ENCODE measurements at regions not wholly inside any gene's neighbourhood (a gene's known extent, or its start where the extent isn't known, plus 50 kb on each side); places are given as distances from the start of the nearest gene placed in this dataset.

DNA sequence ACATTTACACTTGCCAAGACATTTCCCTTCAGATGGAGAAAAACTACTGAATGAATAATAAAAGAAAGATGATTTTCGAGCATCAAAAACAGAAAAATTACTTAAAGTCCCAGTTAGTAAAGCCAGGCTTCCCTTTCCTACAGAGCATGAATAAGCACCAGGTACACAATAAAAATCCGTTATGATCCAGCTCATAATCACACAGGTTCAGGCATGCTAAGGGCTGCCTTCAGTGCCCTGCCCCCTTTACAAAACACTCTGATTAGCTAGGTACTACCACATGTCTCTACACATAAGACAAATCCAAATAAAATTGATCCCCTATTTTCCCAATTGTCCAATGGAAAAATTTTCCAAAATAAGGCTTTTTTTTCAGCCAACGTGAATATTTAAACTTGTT, 413.2 kb upstream of the LRATD1 start:
- TF ChIP-seq POU2F2 (IDR thresholded peaks at IDR 0.05; ENCODE audit: low read depth, low read length) (no peak), POLR2AphosphoS5 (IDR thresholded peaks at IDR 0.05; ENCODE audit: low read depth, low read length) (no peak), PAX5 (IDR thresholded peaks at IDR 0.05; ENCODE audit: insufficient read depth, low read length, severe bottlenecking) (no peak), SPI1 (IDR thresholded peaks at IDR 0.05; ENCODE audit: low read depth, low read length) (no peak), POLR2A (IDR thresholded peaks at IDR 0.05; ENCODE audit: low read depth, low read length) (no peak), TAF1 (IDR thresholded peaks at IDR 0.05; ENCODE audit: low read depth, low read length) (no peak)
- no peak for FAIRE-seq
- DNase-seq (ENCODE audit: insufficient read length, low spot score), result no peak

DNA sequence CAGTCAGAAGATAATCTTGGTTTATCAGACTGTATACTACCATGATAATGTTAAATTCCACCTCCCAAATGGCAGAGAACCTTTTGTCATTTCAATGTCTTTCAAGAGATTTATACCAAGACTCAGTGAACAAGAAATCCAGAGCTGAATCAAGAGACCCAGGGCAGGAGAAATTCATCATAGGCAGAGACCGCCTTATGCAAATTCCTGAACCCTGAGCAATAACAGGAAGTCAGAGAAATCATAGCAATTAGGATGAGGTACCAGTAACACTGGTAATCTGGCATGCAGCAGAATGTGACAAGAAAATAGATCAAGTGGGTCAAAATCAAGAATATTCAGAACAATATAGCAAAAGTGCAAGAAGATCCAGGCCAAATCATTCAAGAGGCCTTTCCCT, 412.4 kb upstream of the LRATD1 start:
- DNase-seq (ENCODE audit: insufficient read length, low spot score), result no peak
- TF ChIP-seq POLR2A (IDR thresholded peaks at IDR 0.05; ENCODE audit: low read depth, low read length), result no peak
- no peak for FAIRE-seq

DNA sequence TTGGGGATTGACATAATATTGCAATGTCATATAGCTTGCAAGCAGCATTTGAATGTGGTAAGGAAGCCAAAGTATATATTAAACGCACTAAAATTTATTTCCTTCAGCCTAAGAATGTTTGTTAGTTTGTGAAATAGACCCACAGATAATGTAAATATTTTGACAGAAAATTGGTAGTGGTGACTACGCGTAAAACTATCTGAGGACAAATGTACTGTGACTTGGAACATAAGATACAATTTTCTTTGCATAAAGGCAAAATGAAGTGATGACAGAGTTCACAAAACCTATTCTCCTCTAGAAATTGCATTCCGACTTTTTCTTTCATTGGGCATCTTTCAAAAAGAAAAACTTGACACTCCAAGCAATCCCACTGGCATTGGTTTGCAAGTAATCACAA, 411.1 kb upstream of the LRATD1 start:
- DNase-seq (ENCODE audit: insufficient read length, low spot score), result no peak
- TF ChIP-seq PAX5 (IDR thresholded peaks at IDR 0.05; ENCODE audit: insufficient read depth, low read length, severe bottlenecking) (no peak), POU2F2 (IDR thresholded peaks at IDR 0.05; ENCODE audit: low read depth, low read length) (no peak), POLR2A (IDR thresholded peaks at IDR 0.05; ENCODE audit: low read depth, low read length) (no peak), POLR2AphosphoS5 (IDR thresholded peaks at IDR 0.05; ENCODE audit: low read depth, low read length) (no peak), SPI1 (IDR thresholded peaks at IDR 0.05; ENCODE audit: low read depth, low read length) (no peak), TAF1 (IDR thresholded peaks at IDR 0.05; ENCODE audit: low read depth, low read length) (no peak)
- no peak for FAIRE-seq

DNA sequence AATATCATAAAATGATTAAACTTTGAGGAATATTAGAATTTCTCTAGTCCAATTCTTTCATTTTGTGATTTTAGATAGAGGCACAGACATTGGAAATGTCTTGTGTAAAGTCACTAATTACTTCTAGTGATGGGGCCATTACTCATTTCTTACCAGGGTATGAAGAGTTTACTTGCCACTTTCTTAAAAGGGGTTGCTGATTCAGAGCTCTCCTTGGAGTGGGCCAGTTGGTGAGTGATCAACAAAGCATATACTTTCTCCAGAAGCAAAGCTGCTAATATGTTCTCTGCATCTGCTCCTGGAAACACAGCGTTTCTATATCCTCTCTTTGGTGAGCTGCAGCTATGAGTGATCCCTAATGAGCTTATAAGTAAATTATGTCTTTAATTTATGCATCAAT, 408.9 kb upstream of the LRATD1 start:
- TF ChIP-seq POU2F2 (IDR thresholded peaks at IDR 0.05; ENCODE audit: low read depth, low read length) (no peak), POLR2A (IDR thresholded peaks at IDR 0.05; ENCODE audit: low read depth, low read length) (no peak), PAX5 (IDR thresholded peaks at IDR 0.05; ENCODE audit: insufficient read depth, low read length, severe bottlenecking) (no peak), TAF1 (IDR thresholded peaks at IDR 0.05; ENCODE audit: low read depth, low read length) (no peak)
- FAIRE-seq, result no peak
- no peak for DNase-seq (ENCODE audit: insufficient read length, low spot score)

DNA sequence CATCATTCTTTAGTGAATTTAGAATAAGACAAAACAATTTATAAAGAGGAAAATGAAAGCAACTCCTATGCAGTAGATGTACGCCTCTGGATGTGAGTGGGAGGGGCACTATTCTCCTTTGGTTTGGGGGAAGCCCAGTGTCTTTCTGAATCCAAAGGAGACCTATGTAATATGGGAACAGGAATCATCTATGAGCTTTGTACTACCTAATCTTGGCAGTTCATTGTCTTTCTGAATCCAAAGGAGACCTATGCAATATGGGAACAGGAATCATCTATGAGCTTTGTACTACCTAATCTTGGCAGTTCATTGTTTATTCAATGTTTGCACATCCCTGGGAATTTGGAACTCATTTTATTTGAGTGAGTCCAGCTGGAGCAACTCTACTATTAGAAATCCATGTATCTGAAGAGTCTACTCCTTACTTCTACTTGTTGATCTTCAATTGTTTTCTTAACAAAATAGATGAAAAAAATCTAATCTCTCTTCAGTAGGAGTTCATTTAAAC, 401.1 kb upstream of the LRATD1 start:
- TF ChIP-seq POLR2A (IDR thresholded peaks at IDR 0.05; ENCODE audit: low read depth, low read length), result no peak
- TF ChIP-seq PAX5 (IDR thresholded peaks at IDR 0.05; ENCODE audit: insufficient read depth, low read length, severe bottlenecking), result no peak
- no peak for TF ChIP-seq POU2F2 (IDR thresholded peaks at IDR 0.05; ENCODE audit: low read depth, low read length)
- no peak for TF ChIP-seq SPI1 (IDR thresholded peaks at IDR 0.05; ENCODE audit: low read depth, low read length)
- TF ChIP-seq POLR2AphosphoS5 (IDR thresholded peaks at IDR 0.05; ENCODE audit: low read depth, low read length), result no peak
- DNase-seq (ENCODE audit: insufficient read length, low spot score) (no peak), FAIRE-seq (no peak)

DNA sequence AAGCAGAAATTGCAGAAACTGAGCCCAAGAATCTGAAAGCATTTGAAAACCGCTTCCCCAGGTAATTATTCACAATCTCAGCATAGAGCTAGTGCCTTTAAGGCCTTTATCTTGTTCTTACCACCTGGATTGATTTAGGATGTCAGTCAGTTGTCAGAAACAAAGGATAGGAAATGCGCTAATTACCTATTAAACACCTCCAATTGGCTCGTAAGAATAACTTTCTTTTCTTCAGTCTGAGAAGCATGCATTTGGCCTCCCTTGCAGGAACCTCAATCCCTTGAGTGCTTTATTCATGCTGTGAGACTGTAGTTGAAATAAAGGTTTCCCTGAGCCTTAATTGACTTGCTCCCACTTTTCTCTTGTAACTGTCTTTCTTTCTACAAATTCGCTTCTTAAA, 400.3 kb upstream of the LRATD1 start:
- DNase-seq (ENCODE audit: insufficient read length, low spot score) (no peak), FAIRE-seq (no peak)
- no peak for TF ChIP-seq POLR2AphosphoS5 (IDR thresholded peaks at IDR 0.05; ENCODE audit: low read depth, low read length)
- no peak for TF ChIP-seq SPI1 (IDR thresholded peaks at IDR 0.05; ENCODE audit: low read depth, low read length)
- TF ChIP-seq POU2F2 (IDR thresholded peaks at IDR 0.05; ENCODE audit: low read depth, low read length), result no peak
- no peak for TF ChIP-seq PAX5 (IDR thresholded peaks at IDR 0.05; ENCODE audit: insufficient read depth, low read length, severe bottlenecking)
- no peak for TF ChIP-seq TAF1 (IDR thresholded peaks at IDR 0.05; ENCODE audit: low read depth, low read length)
- TF ChIP-seq POLR2A (IDR thresholded peaks at IDR 0.05; ENCODE audit: low read depth, low read length), result no peak

DNA sequence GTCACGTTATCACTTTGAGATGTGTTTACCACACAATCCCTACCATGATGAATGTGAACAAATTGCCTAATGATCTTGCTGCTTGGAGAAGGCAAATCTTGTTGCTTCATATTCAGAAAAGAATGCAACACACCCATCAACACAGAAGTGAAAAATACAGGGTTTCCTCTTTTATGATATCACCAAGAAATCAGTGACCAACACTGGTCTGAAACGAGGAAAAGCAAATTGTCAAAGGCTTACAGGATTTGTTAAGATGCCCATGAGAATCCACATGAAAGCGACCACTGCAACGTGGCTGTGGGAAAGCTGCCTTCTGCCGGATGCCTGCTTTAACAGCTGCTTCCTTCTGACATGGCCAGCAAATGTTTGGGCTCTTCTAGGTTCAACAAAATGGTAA, 397.6 kb upstream of the LRATD1 start:
- no peak for DNase-seq (ENCODE audit: insufficient read length, low spot score)
- TF ChIP-seq TAF1 (IDR thresholded peaks at IDR 0.05; ENCODE audit: low read depth, low read length) (no peak), POU2F2 (IDR thresholded peaks at IDR 0.05; ENCODE audit: low read depth, low read length) (no peak), PAX5 (IDR thresholded peaks at IDR 0.05; ENCODE audit: insufficient read depth, low read length, severe bottlenecking) (no peak), SPI1 (IDR thresholded peaks at IDR 0.05; ENCODE audit: low read depth, low read length) (no peak), POLR2A (IDR thresholded peaks at IDR 0.05; ENCODE audit: low read depth, low read length) (no peak), POLR2AphosphoS5 (IDR thresholded peaks at IDR 0.05; ENCODE audit: low read depth, low read length) (no peak)
- no peak for FAIRE-seq

DNA sequence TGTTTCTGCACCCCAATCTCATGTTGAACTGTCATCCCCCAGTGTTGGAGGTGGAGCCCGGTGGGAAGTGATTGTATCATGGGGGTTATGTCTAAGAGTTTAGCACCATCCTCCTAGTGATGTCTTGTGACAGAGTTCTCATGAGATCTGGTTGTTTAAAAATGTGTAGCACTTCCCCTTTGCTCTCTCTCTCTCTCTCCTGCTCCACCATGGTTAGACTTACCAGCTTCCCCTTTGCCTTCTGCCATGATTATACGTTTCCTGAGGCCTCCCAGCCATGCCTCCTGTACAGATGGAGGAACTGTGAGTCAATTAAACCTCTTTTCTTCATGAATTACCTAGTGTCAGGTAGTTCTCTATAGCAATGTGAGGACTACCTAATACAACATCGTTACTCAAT, 396.9 kb upstream of the LRATD1 start:
- DNase-seq (ENCODE audit: insufficient read length, low spot score), result no peak
- TF ChIP-seq POLR2A (IDR thresholded peaks at IDR 0.05; ENCODE audit: low read depth, low read length) (no peak), PAX5 (IDR thresholded peaks at IDR 0.05; ENCODE audit: insufficient read depth, low read length, severe bottlenecking) (no peak), SPI1 (IDR thresholded peaks at IDR 0.05; ENCODE audit: low read depth, low read length) (peak; percentile 42; the same call in 1 of the 2 replicates)
- no peak for FAIRE-seq

DNA sequence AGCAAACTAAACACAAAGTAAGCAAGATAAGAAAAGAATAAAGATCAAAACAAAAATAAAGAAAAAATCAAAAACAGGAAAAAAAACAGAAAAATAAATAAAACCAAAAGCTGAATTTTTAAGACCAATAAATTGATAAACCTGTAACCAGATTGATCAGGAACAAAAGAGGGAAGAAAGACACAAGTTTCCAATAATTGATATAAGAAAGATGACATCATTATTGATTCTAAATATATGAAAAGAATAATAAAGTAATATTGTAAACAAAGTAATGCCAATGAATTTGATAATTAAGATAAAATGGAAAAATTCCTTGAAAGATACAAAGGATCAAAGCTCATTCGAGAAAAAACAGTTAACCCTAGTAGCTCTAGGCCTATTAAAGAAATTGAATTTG, 394.6 kb upstream of the LRATD1 start:
- TF ChIP-seq POLR2A (IDR thresholded peaks at IDR 0.05; ENCODE audit: low read depth, low read length) (no peak), TAF1 (IDR thresholded peaks at IDR 0.05; ENCODE audit: low read depth, low read length) (no peak), SPI1 (IDR thresholded peaks at IDR 0.05; ENCODE audit: low read depth, low read length) (no peak)
- DNase-seq (ENCODE audit: insufficient read length, low spot score) (no peak), FAIRE-seq (no peak)

DNA sequence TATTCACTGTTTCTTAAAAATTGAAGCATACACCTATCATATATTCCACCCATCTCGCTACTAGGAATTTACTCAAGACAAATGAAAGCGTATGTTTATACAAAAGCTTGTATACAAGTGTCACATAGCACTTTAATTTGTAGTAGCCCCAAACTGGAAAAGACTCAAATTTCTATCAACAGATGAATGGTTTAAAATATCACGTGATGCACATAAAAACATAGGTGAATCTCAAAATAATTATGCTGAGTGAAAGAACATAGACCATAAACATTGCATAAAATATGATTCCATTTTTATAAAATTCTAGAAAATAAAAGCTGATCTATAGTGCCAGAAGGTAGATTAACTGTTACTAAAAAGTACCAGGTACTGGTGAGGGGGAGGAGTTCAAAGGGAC, 392.9 kb upstream of the LRATD1 start:
- FAIRE-seq (no peak), DNase-seq (ENCODE audit: insufficient read length, low spot score) (no peak)
- no peak for TF ChIP-seq POU2F2 (IDR thresholded peaks at IDR 0.05; ENCODE audit: low read depth, low read length)
- TF ChIP-seq SPI1 (IDR thresholded peaks at IDR 0.05; ENCODE audit: low read depth, low read length), result no peak
- TF ChIP-seq POLR2A (IDR thresholded peaks at IDR 0.05; ENCODE audit: low read depth, low read length), result no peak
- no peak for TF ChIP-seq TAF1 (IDR thresholded peaks at IDR 0.05; ENCODE audit: low read depth, low read length)
- TF ChIP-seq PAX5 (IDR thresholded peaks at IDR 0.05; ENCODE audit: insufficient read depth, low read length, severe bottlenecking), result no peak
- no peak for TF ChIP-seq POLR2AphosphoS5 (IDR thresholded peaks at IDR 0.05; ENCODE audit: low read depth, low read length)

DNA sequence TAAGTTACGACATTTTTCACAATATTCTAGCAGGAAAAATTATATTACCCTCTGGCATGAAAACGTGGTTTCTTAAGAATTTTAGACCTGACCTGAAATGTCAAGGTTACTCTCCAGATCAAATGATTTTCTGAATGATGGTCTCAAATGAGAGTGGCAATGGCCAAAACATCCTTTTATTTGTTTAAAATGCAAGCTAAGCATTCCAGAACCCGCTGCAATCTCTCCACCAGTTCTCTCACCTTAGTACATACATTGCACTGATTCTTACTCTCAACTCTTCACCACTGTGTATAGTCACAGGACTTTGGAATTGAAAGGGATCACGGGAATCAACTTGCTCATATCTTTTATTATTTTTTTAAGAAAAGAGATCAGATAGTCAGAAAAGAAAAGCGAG, 391.6 kb upstream of the LRATD1 start:
- no peak for DNase-seq (ENCODE audit: insufficient read length, low spot score)
- no peak for FAIRE-seq
- no peak for TF ChIP-seq POLR2A (IDR thresholded peaks at IDR 0.05; ENCODE audit: low read depth, low read length)
- no peak for TF ChIP-seq POU2F2 (IDR thresholded peaks at IDR 0.05; ENCODE audit: low read depth, low read length)
- TF ChIP-seq SPI1 (IDR thresholded peaks at IDR 0.05; ENCODE audit: low read depth, low read length), result no peak
- TF ChIP-seq POLR2AphosphoS5 (IDR thresholded peaks at IDR 0.05; ENCODE audit: low read depth, low read length), result no peak
- TF ChIP-seq TAF1 (IDR thresholded peaks at IDR 0.05; ENCODE audit: low read depth, low read length), result no peak
- TF ChIP-seq PAX5 (IDR thresholded peaks at IDR 0.05; ENCODE audit: insufficient read depth, low read length, severe bottlenecking), result no peak
